ENCODE measurements at regions not wholly inside any gene's neighbourhood (a gene's known extent, or its start where the extent isn't known, plus 50 kb on each side); places are given as distances from the start of the nearest gene placed in this dataset.

DNA sequence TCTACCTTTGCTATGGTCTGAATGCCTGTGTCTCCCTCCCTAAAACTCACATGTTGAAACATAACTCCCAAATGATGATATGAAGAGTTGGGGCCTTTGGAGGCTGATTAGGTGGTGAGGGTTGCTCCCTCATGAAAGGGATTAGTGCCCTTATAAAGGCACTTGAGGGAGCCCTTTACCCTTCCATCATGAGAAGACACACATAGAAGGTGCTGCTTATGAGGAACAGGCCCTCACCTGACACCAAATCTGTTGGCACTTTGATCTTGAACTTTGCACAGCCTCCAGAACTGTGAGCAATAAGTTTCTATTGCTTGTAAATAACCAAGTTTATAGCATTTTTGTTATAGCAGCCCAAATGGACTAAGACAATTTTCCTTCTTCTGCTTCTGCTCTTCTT is 76.2 kb upstream of the ADAMTS9 start:
- TF ChIP-seq, protein P1, sequence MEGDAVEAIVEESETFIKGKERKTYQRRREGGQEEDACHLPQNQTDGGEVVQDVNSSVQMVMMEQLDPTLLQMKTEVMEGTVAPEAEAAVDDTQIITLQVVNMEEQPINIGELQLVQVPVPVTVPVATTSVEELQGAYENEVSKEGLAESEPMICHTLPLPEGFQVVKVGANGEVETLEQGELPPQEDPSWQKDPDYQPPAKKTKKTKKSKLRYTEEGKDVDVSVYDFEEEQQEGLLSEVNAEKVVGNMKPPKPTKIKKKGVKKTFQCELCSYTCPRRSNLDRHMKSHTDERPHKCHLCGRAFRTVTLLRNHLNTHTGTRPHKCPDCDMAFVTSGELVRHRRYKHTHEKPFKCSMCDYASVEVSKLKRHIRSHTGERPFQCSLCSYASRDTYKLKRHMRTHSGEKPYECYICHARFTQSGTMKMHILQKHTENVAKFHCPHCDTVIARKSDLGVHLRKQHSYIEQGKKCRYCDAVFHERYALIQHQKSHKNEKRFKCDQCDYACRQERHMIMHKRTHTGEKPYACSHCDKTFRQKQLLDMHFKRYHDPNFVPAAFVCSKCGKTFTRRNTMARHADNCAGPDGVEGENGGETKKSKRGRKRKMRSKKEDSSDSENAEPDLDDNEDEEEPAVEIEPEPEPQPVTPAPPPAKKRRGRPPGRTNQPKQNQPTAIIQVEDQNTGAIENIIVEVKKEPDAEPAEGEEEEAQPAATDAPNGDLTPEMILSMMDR (IDR thresholded peaks at IDR 0.05 in 2 of 3, conservative IDR thresholded peaks at IDR 0.05 in 1 of 3; ENCODE audit: control insufficient read depth in 2 of 3, extremely low read depth in 1 of 3, insufficient read depth in 1 of 3, low read depth in 3 of 3, low read length in 3 of 3) = no peak
- TF ChIP-seq RAD21 (IDR thresholded peaks at IDR 0.05; ENCODE audit: insufficient read depth, low read depth, low read length) = no peak
- TF ChIP-seq, protein P2, sequence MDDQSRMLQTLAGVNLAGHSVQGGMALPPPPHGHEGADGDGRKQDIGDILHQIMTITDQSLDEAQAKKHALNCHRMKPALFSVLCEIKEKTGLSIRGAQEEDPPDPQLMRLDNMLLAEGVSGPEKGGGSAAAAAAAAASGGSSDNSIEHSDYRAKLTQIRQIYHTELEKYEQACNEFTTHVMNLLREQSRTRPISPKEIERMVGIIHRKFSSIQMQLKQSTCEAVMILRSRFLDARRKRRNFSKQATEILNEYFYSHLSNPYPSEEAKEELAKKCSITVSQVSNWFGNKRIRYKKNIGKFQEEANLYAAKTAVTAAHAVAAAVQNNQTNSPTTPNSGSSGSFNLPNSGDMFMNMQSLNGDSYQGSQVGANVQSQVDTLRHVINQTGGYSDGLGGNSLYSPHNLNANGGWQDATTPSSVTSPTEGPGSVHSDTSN (IDR thresholded peaks at IDR 0.05; ENCODE audit: insufficient replicate concordance, low read depth, low read length) = no peak
- TF ChIP-seq, protein P3, sequence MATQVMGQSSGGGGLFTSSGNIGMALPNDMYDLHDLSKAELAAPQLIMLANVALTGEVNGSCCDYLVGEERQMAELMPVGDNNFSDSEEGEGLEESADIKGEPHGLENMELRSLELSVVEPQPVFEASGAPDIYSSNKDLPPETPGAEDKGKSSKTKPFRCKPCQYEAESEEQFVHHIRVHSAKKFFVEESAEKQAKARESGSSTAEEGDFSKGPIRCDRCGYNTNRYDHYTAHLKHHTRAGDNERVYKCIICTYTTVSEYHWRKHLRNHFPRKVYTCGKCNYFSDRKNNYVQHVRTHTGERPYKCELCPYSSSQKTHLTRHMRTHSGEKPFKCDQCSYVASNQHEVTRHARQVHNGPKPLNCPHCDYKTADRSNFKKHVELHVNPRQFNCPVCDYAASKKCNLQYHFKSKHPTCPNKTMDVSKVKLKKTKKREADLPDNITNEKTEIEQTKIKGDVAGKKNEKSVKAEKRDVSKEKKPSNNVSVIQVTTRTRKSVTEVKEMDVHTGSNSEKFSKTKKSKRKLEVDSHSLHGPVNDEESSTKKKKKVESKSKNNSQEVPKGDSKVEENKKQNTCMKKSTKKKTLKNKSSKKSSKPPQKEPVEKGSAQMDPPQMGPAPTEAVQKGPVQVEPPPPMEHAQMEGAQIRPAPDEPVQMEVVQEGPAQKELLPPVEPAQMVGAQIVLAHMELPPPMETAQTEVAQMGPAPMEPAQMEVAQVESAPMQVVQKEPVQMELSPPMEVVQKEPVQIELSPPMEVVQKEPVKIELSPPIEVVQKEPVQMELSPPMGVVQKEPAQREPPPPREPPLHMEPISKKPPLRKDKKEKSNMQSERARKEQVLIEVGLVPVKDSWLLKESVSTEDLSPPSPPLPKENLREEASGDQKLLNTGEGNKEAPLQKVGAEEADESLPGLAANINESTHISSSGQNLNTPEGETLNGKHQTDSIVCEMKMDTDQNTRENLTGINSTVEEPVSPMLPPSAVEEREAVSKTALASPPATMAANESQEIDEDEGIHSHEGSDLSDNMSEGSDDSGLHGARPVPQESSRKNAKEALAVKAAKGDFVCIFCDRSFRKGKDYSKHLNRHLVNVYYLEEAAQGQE (IDR thresholded peaks at IDR 0.05; ENCODE audit: low read depth, low read length) = no peak
- TF ChIP-seq POLR2AphosphoS2 (IDR thresholded peaks at IDR 0.05; ENCODE audit: low read depth, low read length) = no peak
- TF ChIP-seq POLR2A (IDR thresholded peaks at IDR 0.05; ENCODE audit: low read depth, low read length) = no peak
- no peak for TF ChIP-seq RBBP5 (conservative IDR thresholded peaks at IDR 0.05)
- no peak for TF ChIP-seq FOS (IDR thresholded peaks at IDR 0.05; ENCODE audit: borderline replicate concordance, extremely low read depth, insufficient read length)
- no peak for TF ChIP-seq ASH2L (IDR thresholded peaks at IDR 0.05; ENCODE audit: borderline replicate concordance, low read depth)
- TF ChIP-seq CHD2 (IDR thresholded peaks at IDR 0.05; ENCODE audit: borderline replicate concordance, low read depth, low read length) = no peak
- TF ChIP-seq EZH2 (IDR thresholded peaks at IDR 0.05; ENCODE audit: borderline replicate concordance, control insufficient read depth, low read depth, low read length) = no peak
- no peak for TF ChIP-seq ESRRA (IDR thresholded peaks at IDR 0.05; ENCODE audit: low read length)
- TF ChIP-seq SMC3 (IDR thresholded peaks at IDR 0.05; ENCODE audit: borderline replicate concordance, low read length) = no peak
- TF ChIP-seq, protein P4, sequence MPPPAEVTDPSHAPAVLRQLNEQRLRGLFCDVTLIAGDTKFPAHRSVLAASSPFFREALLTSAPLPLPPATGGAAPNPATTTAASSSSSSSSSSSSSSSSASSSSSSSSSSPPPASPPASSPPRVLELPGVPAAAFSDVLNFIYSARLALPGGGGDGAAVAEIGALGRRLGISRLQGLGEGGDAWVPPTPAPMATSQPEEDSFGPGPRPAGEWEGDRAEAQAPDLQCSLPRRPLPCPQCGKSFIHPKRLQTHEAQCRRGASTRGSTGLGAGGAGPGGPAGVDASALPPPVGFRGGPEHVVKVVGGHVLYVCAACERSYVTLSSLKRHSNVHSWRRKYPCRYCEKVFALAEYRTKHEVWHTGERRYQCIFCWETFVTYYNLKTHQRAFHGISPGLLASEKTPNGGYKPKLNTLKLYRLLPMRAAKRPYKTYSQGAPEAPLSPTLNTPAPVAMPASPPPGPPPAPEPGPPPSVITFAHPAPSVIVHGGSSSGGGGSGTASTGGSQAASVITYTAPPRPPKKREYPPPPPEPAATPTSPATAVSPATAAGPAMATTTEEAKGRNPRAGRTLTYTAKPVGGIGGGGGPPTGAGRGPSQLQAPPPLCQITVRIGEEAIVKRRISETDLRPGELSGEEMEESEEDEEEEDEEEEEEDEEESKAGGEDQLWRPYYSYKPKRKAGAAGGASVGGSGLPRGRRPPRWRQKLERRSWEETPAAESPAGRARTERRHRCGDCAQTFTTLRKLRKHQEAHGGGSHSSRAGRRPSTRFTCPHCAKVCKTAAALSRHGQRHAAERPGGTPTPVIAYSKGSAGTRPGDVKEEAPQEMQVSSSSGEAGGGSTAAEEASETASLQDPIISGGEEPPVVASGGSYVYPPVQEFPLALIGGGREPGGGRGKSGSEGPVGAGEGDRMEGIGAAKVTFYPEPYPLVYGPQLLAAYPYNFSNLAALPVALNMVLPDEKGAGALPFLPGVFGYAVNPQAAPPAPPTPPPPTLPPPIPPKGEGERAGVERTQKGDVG (CRISPR knock-in tag; IDR thresholded peaks at IDR 0.05) = no peak

Data from GM12878 (cell line).